SU-DHL-6 (cell line): ENCODE measurements at regions not wholly inside any gene's neighbourhood (a gene's known extent, or its start where the extent isn't known, plus 50 kb on each side); places are given as distances from the start of the nearest gene placed in this dataset.

Source experiments
- H2AFZ ChIP-seq: fragments of 200-600 bp; sonication (generic); 2 replicates; pipeline ENCODE4 v1.6.1; 2014; ENCODE audit warnings: low read depth, mild to moderate bottlenecking, moderate library complexity, mixed read lengths, antibody characterized with exemption, low read length; ENCODE audit not compliant: severe bottlenecking
- H3F3A ChIP-seq: fragments of 200-600 bp; shearing (Covaris generic); 2 replicates; pipeline ENCODE4 v1.6.0; 2016; ENCODE audit warnings: antibody characterized with exemption, mild to moderate bottlenecking; ENCODE audit not compliant: insufficient read depth
- H3K27ac ChIP-seq: fragments of 200-600 bp; sonication (generic); 2 replicates; pipeline ENCODE4 v1.5.1; 2016; ENCODE audit warnings: low read depth, mild to moderate bottlenecking, low read length, moderate library complexity, mixed read lengths
- H3K27me3 ChIP-seq: fragments of 200-600 bp; sonication (generic), shearing (Covaris generic); 2 replicates; pipeline ENCODE4 v1.6.0; 2014; ENCODE audit warnings: mild to moderate bottlenecking, low read length
- H3K36me3 ChIP-seq: fragments of 200-600 bp; sonication (generic); 2 replicates; pipeline ENCODE4 v1.6.1; 2014; ENCODE audit warnings: mild to moderate bottlenecking, low read length, mixed read lengths
- H3K4me2 ChIP-seq: fragments of 300-600, 200-600 bp; shearing (Covaris generic), sonication (generic); 2 replicates; pipeline ENCODE4 v1.6.0; 2014; ENCODE audit warnings: low read length, low read depth, mild to moderate bottlenecking; ENCODE audit not compliant: poor library complexity, severe bottlenecking
- H3K4me3 ChIP-seq: fragments of 200-600 bp; sonication (generic); 2 replicates; pipeline ENCODE4 v1.5.1; 2014; ENCODE audit warnings: antibody characterized with exemption, low read length, mild to moderate bottlenecking, mixed read lengths; ENCODE audit not compliant: insufficient read depth, poor library complexity, severe bottlenecking
- H3K79me2 ChIP-seq: fragments of 200-600 bp; sonication (generic); 2 replicates; pipeline ENCODE4 v1.6.1; 2014; ENCODE audit warnings: mild to moderate bottlenecking, low read length, moderate library complexity; ENCODE audit not compliant: insufficient read depth
- H3K9ac ChIP-seq: fragments of 200-600 bp; sonication (generic); 2 replicates; pipeline ENCODE4 v1.7.0; 2014; ENCODE audit warnings: mild to moderate bottlenecking, low read length
- H3K9me2 ChIP-seq: fragments of 200-600 bp; sonication (generic); replicated peaks from 2 replicates; pipeline ENCODE4 v1.6.1; 2014; ENCODE audit warnings: low read length; ENCODE audit not compliant: insufficient read depth
- H3K9me3 ChIP-seq: fragments of 200-600 bp; sonication (generic); 2 replicates; pipeline ENCODE4 v1.6.1; 2014; ENCODE audit warnings: low read length, mixed read lengths; ENCODE audit not compliant: insufficient read depth
- H4K20me1 ChIP-seq: fragments of 200-600 bp; sonication (generic); 2 replicates; pipeline ENCODE4 v1.6.1; 2014; ENCODE audit warnings: low read depth, mild to moderate bottlenecking, antibody characterized with exemption, low read length, moderate library complexity, mixed read lengths
- CTCF ChIP-seq: fragments of 200-600 bp; sonication (generic); IDR thresholded peaks from one replicate; pipeline ENCODE4 v1.5.1; 2017; ENCODE audit warnings: antibody characterized with exemption, mild to moderate bottlenecking, low read length, moderate library complexity; ENCODE audit not compliant: insufficient read depth, poor library complexity, severe bottlenecking
- EZH2phosphoT487 ChIP-seq: fragments of 200-600 bp; sonication (generic), shearing (Covaris generic); conservative IDR thresholded peaks from 2 replicates; pipeline ENCODE4 v1.6.1; 2018; ENCODE audit warnings: mild to moderate bottlenecking, antibody characterized with exemption, low read length, moderate library complexity, mixed read lengths

- H3K27me3 ChIP-seq = no peaks in the 10 kb centered on the region
- no peak overlapping the region for H3K4me2 ChIP-seq
- H3K9me3 ChIP-seq = no peaks in the 10 kb centered on the region
- no peak overlapping the region for H3K9ac ChIP-seq
- H3K27ac ChIP-seq = no peak overlapping the region
- H3K9me2 ChIP-seq = no peaks in the 10 kb centered on the region
- no peak overlapping the region for H3K4me3 ChIP-seq
- H3K36me3 ChIP-seq = no peaks in the 10 kb centered on the region
- no peaks in the 10 kb centered on the region for H4K20me1 ChIP-seq
- no peaks in the 10 kb centered on the region for H3F3A ChIP-seq
- TF ChIP-seq EZH2phosphoT487 = no peak
- TF ChIP-seq CTCF = no peak
- no peaks in the 10 kb centered on the region for H3K79me2 ChIP-seq
- no peak overlapping the region for H2AFZ ChIP-seq
These were observed 286.2 kb downstream of the TCERG1L start for GRCh38 chr10:131025333-131025732.

GRCh38 chr10:131027256-131027655 lies 284.3 kb downstream of the TCERG1L start:
- Histone ChIP-seq H2AFZ (no peak overlapping the region), H3K4me3 (no peak overlapping the region), H3K9me2 (no peaks in the 10 kb centered on the region), H3K9ac (no peak overlapping the region), H3K27ac (no peak overlapping the region), H3K27me3 (no peaks in the 10 kb centered on the region), H3K4me2 (no peak overlapping the region), H3F3A (no peaks in the 10 kb centered on the region), H3K9me3 (no peaks in the 10 kb centered on the region), H3K79me2 (no peaks in the 10 kb centered on the region), H3K36me3 (no peaks in the 10 kb centered on the region), H4K20me1 (no peaks in the 10 kb centered on the region)
- no peak for TF ChIP-seq CTCF
- TF ChIP-seq EZH2phosphoT487 = no peak

- H3K4me2 ChIP-seq = no peak overlapping the region
- H3K36me3 ChIP-seq = no peaks in the 10 kb centered on the region
- no peak overlapping the region for H3K27ac ChIP-seq
- H3K4me3 ChIP-seq = no peak overlapping the region
- no peak overlapping the region for H2AFZ ChIP-seq
- TF ChIP-seq CTCF = no peak
- no peak for TF ChIP-seq EZH2phosphoT487
- H3K9me3 ChIP-seq = no peaks in the 10 kb centered on the region
- no peaks in the 10 kb centered on the region for H3K9me2 ChIP-seq
- H3K9ac ChIP-seq = no peak overlapping the region
- no peaks in the 10 kb centered on the region for H3K79me2 ChIP-seq
- no peaks in the 10 kb centered on the region for H3F3A ChIP-seq
- H3K27me3 ChIP-seq = no peaks in the 10 kb centered on the region
- H4K20me1 ChIP-seq = no peaks in the 10 kb centered on the region
These were observed 280.2 kb downstream of the TCERG1L start for GRCh38 chr10:131031346-131031745.
